HG03066 (cell line): ENCODE measurements at regions not wholly inside any gene's neighbourhood (a gene's known extent, or its start where the extent isn't known, plus 50 kb on each side); places are given as distances from the start of the nearest gene placed in this dataset.
"Not testable (repeated sequence)": the region's sequence is repeated elsewhere in the genome, so short reads cannot be mapped to it uniquely, and the experiment has no call there.

Experiments
- ATAC-seq: cut with Tn5 transposase; IDR thresholded peaks from one replicate; pipeline ENCODE4 v1.9.1; 2021; ENCODE audit warnings: low read depth; ENCODE audit not compliant: unreplicated experiment

- no peak for ATAC-seq
These were observed 533.8 kb upstream of the CDH5 start for GRCh38 chr16:65832679-65833078.

GRCh38 chr16:65831903-65832666, 534.4 kb upstream of the CDH5 start:
- ATAC-seq, result no peak

GRCh38 chr16:65829076-65829475, 537.4 kb upstream of the CDH5 start:
- ATAC-seq, result no peak

- ATAC-seq, result no peak
These were observed 538.2 kb upstream of the CDH5 start for GRCh38 chr16:65828296-65828695.

GRCh38 chr16:65827231-65827630, 539.3 kb upstream of the CDH5 start:
- no peak for ATAC-seq

GRCh38 chr16:65825191-65825856, 541.2 kb upstream of the CDH5 start:
- no peak for ATAC-seq

GRCh38 chr16:65822148-65822547, 544.3 kb upstream of the CDH5 start:
- no peak for ATAC-seq

- ATAC-seq, result no peak
These were observed 547.2 kb upstream of the CDH5 start for GRCh38 chr16:65819136-65819898.

GRCh38 chr16:65817799-65818198, 548.7 kb upstream of the CDH5 start:
- ATAC-seq, result no peak

- no peak for ATAC-seq
These were observed 549.4 kb upstream of the CDH5 start for GRCh38 chr16:65817066-65817465.

- ATAC-seq, result no peak
These were observed 549.9 kb upstream of the CDH5 start for GRCh38 chr16:65816556-65816955.

- no peak for ATAC-seq
These were observed 550.8 kb upstream of the CDH5 start for GRCh38 chr16:65815707-65816106.

- not testable (repeated sequence) for ATAC-seq
These were observed 552.6 kb upstream of the CDH5 start for GRCh38 chr16:65813879-65814278.

- no peak for ATAC-seq
These were observed 556.9 kb upstream of the CDH5 start for GRCh38 chr16:65809627-65810026.

- ATAC-seq, result no peak
These were observed 557.7 kb upstream of the CDH5 start for GRCh38 chr16:65808790-65809189.

GRCh38 chr16:65807858-65808257, 558.6 kb upstream of the CDH5 start:
- ATAC-seq, result no peak

- ATAC-seq, result not testable (repeated sequence)
These were observed 560.8 kb upstream of the CDH5 start for GRCh38 chr16:65805704-65806103.

- ATAC-seq, result no peak
These were observed 570.0 kb upstream of the CDH5 start for GRCh38 chr16:65796481-65796880.

GRCh38 chr16:65794973-65795372, 571.5 kb upstream of the CDH5 start:
- no peak for ATAC-seq

- no peak for ATAC-seq
These were observed 572.7 kb upstream of the CDH5 start for GRCh38 chr16:65793781-65794180.

GRCh38 chr16:65790768-65791167, 575.7 kb upstream of the CDH5 start:
- ATAC-seq, result no peak
